Myocyte (in vitro differentiated cells): ENCODE measurements at regions not wholly inside any gene's neighbourhood (a gene's known extent, or its start where the extent isn't known, plus 50 kb on each side); places are given as distances from the start of the nearest gene placed in this dataset.

Source experiments
- DNase-seq: peaks from one replicate; pipeline ENCODE4 v3.0.0-alpha.2; 2012; ENCODE audit warnings: low read depth

DNA sequence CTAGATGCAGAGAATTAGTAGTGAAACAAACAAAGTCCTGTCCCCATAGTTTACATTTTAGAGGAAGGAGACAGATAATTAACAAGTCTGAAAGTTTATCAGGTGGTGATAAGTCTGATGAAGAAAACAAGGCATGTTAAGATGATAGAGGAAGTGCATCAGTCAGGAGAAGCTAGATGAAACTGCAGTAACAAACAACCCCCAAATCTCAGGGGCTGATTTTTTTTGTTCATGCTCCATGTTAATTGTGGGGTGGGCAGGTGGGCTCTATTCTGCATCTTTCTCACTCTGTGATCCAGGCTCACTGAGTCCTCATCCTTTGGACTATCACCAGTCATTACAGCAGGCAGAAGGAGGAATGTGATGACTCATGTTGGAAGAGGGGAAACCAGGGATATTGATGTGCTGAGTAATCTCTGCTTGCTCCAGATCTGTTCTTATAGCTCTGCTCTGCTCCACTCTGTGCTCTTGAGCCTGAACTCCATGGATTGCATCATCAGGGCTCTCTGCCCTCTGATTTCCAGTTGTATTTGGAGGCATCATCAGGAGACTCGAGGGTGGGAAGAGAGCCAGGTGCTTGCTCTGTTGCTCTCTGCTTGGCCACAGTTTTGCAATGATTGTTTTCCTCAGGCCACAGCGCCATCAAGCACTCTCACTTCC is 166.9 kb downstream of the IER5 start:
- peak; percentile 41 for DNase-seq

DNA sequence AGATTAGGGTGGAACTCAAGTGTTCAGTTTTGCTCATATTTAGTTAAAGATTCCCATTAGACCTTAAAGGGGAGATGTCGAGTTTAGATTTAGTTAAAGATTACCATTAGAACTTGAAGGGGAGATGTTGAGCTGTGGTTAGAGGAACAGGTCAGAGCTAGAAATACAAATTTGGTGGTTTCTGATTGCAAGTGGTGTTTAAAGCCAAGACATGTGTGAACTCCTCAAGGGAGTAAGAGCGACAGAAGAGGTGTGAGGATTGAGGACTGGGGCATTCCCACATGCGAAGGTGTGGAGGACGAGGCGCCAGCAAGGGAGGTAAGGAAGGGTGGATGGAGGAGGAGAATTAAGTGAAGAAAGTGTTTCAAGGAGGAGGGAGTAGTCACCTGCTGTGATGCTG is 168.6 kb downstream of the IER5 start:
- DNase-seq, result no peak

DNA sequence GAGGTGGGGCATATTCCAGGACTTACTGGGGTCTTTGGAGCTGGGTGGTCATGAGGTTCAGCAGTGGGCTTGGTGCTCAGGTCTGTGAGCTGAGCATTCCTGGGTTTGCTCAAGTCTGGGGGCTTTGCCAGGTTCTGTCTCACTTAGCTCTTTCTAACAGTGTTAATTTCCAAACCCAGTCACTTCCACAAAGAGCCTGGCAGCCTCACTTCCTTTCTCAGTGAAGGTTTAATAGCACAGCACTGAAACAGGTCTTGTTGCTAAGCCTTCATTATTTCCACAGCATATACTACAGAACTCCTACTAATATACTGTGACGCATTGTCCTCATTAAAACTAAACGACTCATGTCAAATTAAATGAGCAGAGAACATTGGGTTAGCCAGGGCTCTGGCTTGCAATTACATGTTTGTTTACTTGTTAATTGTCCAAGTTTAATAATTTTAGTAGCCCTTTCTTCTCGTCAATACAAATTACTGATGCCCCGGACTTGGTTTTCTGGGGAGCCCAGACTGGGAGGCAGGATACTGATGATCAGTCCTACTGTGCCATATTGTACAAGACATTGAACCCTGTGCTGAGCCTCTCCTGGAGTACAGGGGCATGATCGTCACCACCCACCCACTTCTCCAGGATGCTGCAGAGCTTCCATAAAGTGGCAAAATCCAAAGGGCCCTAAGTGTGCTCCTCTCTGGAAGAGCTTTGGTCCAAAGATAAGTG is 170.7 kb downstream of the IER5 start:
- no peak for DNase-seq

DNA sequence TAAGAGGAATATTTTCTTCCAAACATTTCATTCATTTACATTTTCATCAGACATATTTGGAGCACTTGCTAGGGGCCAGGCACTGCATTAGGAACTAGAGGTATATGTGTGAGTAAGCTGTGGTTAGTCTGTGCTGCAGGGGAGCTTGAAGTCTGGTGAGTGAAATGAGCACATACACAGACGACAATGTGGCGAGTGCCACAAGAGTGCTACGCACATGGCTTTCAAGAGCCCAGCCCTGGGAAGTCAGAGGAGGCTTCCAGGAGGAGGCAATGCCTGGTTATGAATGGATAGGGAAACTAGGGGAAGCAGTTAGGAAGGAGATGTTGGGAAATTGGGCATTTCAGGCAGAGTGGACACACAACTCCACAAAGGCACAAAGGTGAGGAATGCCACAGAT is 171.8 kb downstream of the IER5 start:
- DNase-seq, result no peak

DNA sequence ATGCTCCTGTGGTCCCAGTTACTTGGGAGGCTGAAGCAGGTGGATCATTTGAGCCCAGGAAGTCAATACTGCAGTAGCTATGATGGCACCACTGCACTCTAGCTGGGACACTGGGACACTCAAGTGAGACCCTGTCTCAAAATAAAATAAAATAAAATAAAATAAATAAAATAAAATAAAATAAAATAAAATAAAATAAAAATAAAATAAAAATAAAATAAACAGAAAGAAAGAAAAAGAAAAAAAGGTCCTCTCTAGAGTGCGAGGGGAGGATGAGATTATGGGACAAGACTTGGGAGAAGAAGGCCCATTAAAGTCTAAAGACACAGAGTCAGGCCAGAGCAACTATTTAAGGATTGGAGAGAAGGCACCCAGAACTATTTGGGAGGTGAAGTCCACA is 172.5 kb downstream of the IER5 start:
- no peak for DNase-seq

DNA sequence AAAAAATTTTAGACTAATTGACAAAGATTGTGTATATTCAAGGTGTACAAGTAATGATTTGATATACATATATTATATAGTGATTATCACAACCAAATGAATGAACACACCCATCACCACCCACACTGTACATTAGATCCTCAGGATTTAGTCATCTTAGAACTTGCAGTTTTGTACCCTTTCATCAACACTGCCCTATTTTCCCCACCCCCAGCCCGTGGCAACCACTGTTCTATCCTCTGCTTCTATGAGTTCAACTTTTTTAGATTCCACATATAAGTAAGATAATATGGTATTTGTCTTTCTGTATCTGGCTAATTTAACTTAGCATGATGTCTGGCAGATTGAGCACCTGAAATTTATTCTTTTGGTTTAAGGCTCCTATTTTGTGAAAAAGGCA is 173.6 kb downstream of the IER5 start:
- no peak for DNase-seq

DNA sequence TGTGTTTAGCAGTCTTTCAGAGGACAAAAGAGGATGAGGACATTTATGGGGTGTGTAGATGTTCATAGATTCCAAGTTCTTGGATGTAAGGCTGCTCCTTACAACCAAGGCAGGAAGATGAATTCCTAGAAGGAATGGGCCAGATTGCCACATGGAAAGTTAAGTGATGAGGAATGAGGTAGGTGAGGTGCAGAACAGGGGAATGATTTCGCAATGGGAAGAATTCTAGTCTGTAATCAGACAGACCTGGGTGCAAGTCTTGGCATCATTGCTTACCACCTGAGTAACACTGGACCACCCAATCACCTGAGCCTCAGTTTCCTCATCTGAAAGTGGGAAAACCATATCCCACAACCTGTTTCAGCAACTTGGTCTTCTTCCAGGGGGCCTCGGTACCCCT is 174.9 kb downstream of the IER5 start:
- DNase-seq, result no peak

DNA sequence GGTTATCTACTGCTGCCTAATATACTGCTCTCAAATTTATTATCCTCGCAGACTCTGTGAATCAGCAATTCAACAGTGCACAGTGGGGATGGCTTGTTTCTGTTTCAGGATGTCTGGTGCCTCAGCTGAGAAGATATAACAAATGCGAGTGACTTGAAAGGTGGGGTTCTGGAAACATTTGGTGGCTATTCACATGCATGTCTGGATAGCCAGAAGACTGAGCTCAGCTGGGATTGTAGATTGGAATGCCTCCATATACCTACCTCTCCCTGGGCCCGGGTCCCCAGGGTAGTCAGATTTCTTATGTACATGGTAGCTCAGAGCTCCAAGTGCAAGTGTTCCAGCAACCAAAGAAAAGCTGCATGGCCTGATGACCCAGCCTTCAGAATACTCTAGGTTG is 176.3 kb downstream of the IER5 start:
- no peak for DNase-seq

DNA sequence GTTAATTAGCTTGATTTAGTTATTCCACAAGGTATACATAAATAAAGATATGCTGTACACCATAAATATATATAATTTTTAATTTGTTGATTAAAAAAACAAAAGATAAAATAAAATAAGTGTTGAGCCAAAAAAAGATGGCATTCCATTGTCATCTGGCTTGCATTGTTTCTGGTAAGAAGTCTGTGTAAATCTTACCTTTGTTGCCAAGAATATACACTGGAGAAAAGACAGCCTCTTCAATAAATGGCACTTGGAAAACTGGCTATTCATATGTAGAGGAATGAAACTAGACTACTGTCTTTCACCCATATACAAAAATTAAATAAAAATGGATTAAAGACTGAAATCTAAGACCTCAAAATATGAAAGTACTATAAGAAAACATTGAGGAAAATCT is 196.5 kb downstream of the IER5 start:
- DNase-seq, result no peak

DNA sequence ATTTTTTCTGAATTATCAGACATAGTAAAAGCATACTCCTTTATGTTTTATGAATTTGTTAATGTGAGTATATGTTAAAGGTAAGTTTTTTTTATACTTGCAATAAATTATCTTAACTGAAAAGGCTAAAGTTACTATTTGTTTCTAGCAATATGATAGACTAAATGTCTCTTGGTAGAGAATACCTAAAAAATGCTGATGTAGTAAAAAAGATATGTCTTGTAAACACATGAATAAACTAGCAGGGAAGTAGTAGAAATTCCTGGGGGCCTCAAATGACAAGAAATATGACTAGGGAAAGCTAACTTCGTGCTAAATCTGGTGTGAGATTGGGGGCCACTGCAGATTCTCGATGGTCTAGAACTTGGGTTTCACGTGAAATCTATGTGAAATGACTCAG is 188.1 kb upstream of the CACNA1E start:
- DNase-seq, result no peak

DNA sequence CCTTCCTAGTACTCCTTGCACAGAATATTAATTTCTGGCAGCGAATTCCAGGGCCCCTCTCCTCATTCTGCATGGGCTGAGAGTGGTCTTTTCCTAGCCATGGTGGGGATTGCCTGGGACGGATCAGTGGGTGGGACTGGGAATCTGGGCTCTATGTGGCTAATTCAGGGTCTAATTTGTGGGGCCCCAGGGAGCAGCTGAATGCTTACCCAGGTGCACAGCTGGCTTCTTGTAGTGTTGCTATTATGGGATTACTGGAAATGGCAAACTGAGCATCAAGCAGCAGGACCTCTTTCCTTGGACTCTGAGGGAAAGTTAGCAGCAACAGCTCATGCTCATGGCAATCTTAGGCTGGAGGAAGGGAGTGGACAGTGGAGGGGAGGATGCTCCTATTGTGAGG is 187.1 kb upstream of the CACNA1E start:
- no peak for DNase-seq

DNA sequence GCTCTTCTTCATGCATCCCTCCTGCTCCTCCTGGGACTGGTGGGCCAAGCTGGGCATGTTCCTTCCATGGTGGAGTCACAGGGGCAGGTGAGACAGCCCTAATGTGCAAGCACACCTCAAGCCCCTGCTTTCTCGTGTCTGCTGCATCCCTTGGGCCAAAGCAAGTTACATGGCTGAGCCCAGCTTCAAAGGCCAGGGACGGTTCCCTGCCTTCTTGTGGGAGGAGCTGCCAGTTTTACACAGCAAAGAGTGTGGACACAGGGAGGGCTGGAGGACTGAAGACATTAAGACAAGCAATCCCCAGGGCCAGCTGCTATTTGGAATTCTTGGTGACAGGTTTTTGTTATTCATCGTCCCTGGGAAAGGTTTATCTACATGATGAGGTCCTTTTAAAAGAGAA is 175.2 kb upstream of the CACNA1E start:
- DNase-seq, result no peak

DNA sequence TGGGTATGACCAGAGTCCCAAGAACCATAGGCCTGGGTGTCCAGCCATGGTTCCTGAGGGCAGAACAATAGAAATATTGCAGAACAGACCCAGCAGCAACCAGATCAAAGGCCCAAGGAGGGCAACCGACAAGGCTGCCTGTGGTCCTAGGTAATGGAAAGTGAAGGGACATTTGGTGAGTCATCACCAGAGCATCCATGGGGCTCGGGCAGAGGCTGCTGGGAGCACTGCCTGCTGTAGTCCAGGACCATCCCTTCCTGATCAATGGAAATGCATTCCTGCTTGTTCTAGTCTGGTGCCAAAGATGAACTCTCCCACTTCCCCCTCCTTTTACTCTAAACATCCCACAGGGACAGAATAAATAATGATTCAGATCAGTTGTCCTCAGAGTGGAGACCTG is 172.8 kb upstream of the CACNA1E start:
- no peak for DNase-seq

DNA sequence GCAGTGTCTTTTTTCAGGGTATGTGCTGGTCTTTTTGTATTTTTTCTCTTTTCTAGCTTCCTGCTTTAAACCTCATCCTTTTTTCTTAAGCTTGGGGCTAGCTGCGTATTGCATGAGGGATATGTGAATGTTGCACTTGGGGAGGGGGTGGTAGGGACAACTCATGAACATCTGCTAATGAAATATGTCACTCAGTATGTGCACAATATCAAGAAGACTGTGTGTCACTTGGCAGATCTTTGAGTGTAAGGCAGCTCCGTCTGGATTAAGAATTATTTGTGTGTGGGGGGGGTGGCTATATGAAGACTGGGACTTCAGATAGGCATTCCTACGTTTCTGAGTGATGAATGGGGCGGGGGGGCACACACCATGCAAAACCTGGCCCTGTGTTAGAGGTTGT is 170.4 kb upstream of the CACNA1E start:
- DNase-seq, result no peak

DNA sequence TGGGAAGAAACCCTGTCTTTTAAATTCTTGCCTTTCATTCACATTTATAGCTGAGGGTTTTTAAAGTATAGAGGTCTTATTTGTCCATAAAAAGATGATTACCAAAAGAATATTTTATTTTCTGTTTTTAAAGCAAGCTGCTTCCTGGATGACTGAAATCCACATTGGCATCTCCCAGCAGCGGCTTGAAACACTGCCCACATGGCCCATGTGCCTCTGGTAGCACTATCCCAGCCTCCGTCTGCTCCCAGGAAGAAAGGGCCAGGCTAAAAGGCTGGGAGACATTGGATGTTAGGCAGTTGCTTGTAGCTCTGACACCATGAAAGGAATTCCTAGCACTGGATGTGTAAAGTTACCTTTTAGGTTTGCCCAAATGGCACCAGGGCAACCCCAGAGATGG is 169.9 kb upstream of the CACNA1E start:
- DNase-seq, result no peak

DNA sequence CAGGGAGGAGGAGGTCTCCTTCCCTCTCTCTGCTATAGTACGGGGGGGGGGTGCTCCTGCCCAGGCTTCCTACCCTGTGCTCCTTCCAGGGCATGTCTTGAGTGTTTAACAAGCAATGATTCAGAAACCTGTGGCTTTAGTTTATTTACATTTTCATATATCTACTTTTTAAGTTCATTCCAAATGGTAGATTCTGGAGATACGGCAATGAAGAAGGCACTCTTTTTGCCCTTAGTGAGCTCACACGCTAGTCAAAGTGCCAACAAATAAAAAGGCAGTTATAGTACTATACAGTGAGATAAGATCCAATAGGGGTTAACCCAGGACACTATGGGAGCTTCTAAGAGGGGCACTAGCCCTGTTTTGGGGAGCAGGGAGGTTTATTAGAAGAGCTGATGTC is 169.3 kb upstream of the CACNA1E start:
- no peak for DNase-seq

DNA sequence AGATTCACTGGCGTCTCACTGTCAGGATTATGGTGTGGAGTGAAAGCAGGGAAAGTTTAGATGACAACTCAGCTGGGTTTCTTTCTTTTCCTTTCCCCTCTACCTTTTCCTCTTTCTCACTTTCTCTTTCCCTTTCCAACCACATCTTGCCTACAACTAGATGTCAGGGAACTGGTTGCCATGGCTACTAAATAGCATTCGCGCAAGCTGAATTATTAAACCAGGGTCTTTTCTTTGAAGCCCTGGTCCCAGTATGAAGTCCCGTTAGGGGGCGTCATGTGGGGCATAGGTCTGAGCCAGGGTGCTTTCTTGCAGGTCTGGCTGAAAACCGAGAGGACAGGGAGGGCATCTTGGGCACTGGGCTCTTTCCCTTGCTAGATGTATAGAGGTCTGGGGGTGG is 168.4 kb upstream of the CACNA1E start:
- no peak for DNase-seq

DNA sequence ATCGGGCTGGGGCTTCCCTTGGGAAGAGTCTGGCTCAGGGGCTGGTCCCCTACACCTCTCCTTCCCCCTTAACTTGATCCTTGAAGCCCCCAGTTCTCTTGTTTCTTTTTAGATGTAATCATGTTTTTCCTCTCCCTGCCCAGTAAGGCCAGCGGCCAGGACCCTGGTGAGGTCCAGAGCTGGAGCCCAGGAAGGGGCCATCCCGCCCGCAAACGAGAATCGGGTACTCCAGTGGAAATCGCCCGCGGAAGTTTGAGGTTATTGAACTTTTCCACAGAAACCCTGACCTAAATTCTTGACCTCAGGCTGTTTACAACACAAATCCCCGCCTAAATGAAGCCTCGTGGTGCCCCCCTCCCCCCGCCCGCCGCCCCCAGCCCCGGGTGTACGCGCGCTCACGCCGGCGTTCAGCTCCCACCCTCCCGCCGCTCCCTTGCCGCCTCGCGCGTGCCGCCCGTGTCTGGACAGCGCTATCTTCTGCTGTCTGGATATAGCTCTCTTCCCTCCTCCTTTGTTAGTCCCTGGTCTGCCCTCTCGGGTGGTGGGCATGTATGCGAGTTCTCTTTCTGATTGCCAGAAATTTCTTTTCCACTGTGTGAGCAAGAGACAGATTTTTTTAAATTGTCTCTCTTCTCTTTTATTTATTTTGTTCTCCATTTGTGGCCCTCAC is 165.9 kb upstream of the CACNA1E start:
- DNase-seq, result no peak

DNA sequence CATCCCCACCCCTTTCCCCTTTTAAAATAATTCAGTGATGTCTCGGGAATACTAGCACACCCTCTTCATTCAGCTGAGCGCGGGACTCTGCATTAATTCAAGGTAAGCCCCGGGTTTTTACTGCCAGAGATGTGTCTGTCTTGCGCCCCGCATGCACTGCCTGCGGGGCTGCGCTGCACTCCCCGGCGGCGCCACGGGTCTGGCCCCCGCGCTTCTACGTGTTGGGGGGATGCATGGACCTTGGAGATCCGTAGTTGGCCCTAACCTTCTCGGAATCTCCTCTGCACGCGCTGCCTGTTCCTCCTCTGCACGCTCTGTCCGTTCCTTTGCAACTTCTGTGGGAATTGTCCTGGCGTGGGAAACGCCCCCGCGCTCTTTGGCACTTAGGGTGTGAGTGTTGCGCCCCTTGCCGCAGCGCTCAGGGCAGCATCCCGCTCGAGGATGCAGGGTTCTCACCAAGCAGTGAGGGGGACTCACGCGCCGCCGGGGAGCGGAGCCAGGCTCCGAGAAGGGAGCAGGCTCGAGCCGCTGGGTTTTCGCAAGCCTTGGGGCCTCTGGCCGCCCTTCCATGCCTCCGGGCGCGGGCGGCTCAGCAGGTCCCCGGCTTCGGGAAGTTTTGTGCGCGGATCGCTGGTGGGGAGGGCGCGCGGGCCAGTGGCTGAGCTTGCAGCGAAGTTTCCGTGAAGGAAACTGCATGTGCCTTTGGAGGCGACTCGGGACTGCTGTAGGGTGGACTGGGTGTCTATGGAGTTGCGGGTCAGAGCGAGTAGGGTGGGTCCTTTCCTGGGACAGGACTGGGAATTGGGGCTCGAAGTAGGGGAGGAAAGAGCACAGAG is 165.1 kb upstream of the CACNA1E start:
- no peak for DNase-seq

DNA sequence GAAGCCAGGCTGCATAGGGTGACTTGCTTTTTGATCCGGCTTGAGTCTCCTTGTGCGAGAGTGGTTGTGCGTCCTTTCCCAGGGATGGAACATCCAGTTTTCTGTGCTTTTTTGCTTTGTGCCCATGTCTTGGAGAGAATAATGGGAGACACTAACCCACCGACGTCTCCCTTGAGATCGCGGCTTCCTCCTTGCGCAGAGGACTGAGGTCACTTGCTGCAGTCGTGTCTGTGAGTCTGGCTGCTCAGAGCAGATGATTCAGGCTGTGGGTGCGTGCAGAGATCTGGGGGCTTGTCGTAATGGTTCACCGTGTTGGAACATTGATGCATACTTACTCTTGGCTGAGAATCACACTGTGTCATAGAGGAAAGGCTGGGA is 164.5 kb upstream of the CACNA1E start:
- no peak for DNase-seq

DNA sequence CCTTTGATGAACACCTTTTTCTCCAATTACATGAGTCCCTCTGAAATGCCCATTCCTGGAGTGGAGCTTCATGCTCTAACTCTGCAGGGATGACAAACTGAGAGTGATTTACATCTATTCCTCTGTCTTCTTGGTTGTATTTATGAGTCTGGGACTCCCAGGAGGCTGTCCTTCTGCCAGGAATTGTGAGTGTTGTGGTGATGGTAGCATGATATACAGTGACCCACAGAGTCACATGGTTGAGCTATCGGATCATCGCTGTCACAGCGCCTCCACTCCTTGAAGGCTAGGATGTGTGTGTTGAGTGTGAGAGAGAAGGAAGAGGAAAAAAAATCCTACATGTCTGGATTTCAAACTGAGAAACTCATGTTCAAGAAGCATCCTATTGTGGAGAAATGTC is 163.4 kb upstream of the CACNA1E start:
- DNase-seq, result no peak
